ENCODE measurements at regions not wholly inside any gene's neighbourhood (a gene's known extent, or its start where the extent isn't known, plus 50 kb on each side); places are given as distances from the start of the nearest gene placed in this dataset.
A peak's percentile ranks its signal among the peaks of the same experiment; 100 is the strongest.

GRCh38 chr16:86429663-86430062, 80.7 kb upstream of the FOXF1 start:
- Histone ChIP-seq H3K9me3 (ENCODE audit: control insufficient read depth in 1 of 2, low read length in 2 of 2) (no peaks in the 10 kb centered on the region), H3K9ac (ENCODE audit: low read depth in 1 of 2, low read length in 2 of 2) (no peak overlapping the region), H3K27ac (ENCODE audit: low read depth, low read length) (no peak overlapping the region), H3K36me3 (ENCODE audit: control insufficient read depth in 1 of 2, insufficient read depth in 2 of 2, low read length in 2 of 2) (no peaks in the 10 kb centered on the region), H3K4me1 (ENCODE audit: control insufficient read depth in 1 of 2, insufficient read depth in 2 of 2, low read length in 2 of 2) (peaks cover 0 to 8% of the 10 kb centered on the region in 2 donors), H3K27me3 (ENCODE audit: control insufficient read depth in 1 of 2, insufficient read depth in 2 of 2, low read length in 2 of 2) (no peaks in the 10 kb centered on the region), H3K4me3 (ENCODE audit: low read depth in 1 of 2, low read length in 2 of 2) (no peak overlapping the region)

DNA sequence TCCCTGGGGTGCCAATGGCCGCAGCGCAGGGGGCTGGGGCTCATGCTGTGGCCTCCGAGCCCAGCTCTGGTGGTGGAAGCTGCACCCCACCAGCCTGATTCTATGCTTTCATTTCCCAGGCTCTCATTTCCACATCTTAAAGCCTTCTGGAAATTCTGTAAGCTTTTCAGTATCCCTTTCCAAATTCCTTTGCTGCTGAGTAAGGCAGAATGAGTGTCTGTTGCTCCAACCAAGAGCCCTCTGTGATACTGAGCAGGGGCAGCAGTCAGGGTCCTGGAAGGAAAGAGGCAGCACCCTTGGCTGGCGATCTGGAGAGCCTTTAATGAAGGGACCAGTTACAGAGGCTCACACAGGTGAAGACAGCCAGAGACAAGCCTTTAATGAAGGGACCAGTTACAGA, 79.5 kb upstream of the FOXF1 start:
- H3K4me1 ChIP-seq (ENCODE audit: control insufficient read depth in 1 of 2, insufficient read depth in 2 of 2, low read length in 2 of 2): peaks cover 0 to 8% of the 10 kb centered on the region in 2 donors
- no peak overlapping the region for H3K27ac ChIP-seq (ENCODE audit: low read depth, low read length)
- H3K9ac ChIP-seq (ENCODE audit: low read depth in 1 of 2, low read length in 2 of 2): no peak overlapping the region
- H3K9me3 ChIP-seq (ENCODE audit: control insufficient read depth in 1 of 2, low read length in 2 of 2): no peaks in the 10 kb centered on the region
- no peaks in the 10 kb centered on the region for H3K27me3 ChIP-seq (ENCODE audit: control insufficient read depth in 1 of 2, insufficient read depth in 2 of 2, low read length in 2 of 2)
- no peaks in the 10 kb centered on the region for H3K36me3 ChIP-seq (ENCODE audit: control insufficient read depth in 1 of 2, insufficient read depth in 2 of 2, low read length in 2 of 2)
- H3K4me3 ChIP-seq (ENCODE audit: low read depth in 1 of 2, low read length in 2 of 2): no peak overlapping the region

DNA sequence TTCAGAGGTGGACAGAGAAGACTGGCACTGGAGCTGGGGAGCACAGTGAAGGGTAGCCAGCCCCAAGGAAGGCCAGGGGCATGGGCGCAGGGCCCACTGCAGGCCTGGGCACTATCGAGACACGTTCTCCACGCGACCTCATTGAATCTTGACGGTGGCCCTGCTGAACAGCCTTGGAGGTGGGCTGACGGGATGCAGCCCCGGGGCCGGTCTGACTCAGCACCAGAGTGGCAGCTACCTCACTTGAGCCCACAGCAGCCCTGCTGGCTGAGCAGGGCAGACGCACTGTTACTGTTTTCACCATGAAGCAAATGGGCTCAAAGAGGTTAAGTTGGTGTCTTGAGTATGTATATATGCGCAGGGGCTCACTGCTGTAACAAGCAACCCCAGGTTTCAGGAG, 78.8 kb upstream of the FOXF1 start:
- peak overlapping the region; percentile 35 for H3K27ac ChIP-seq (ENCODE audit: low read depth, low read length)
- no peak overlapping the region for H3K4me3 ChIP-seq (ENCODE audit: low read depth in 1 of 2, low read length in 2 of 2)
- H3K9ac ChIP-seq (ENCODE audit: low read depth in 1 of 2, low read length in 2 of 2): no peak overlapping the region
- H3K9me3 ChIP-seq (ENCODE audit: control insufficient read depth in 1 of 2, low read length in 2 of 2): no peaks in the 10 kb centered on the region
- no peaks in the 10 kb centered on the region for H3K36me3 ChIP-seq (ENCODE audit: control insufficient read depth in 1 of 2, insufficient read depth in 2 of 2, low read length in 2 of 2)
- no peaks in the 10 kb centered on the region for H3K27me3 ChIP-seq (ENCODE audit: control insufficient read depth in 1 of 2, insufficient read depth in 2 of 2, low read length in 2 of 2)
- H3K4me1 ChIP-seq (ENCODE audit: control insufficient read depth in 1 of 2, insufficient read depth in 2 of 2, low read length in 2 of 2): peaks cover 0 to 8% of the 10 kb centered on the region in 2 donors

- Histone ChIP-seq H3K27ac (ENCODE audit: low read depth, low read length) (no peak overlapping the region), H3K9ac (ENCODE audit: low read depth in 1 of 2, low read length in 2 of 2) (no peak overlapping the region), H3K27me3 (ENCODE audit: control insufficient read depth in 1 of 2, insufficient read depth in 2 of 2, low read length in 2 of 2) (no peaks in the 10 kb centered on the region), H3K36me3 (ENCODE audit: control insufficient read depth in 1 of 2, insufficient read depth in 2 of 2, low read length in 2 of 2) (no peaks in the 10 kb centered on the region), H3K4me3 (ENCODE audit: low read depth in 1 of 2, low read length in 2 of 2) (no peak overlapping the region), H3K9me3 (ENCODE audit: control insufficient read depth in 1 of 2, low read length in 2 of 2) (no peaks in the 10 kb centered on the region), H3K4me1 (ENCODE audit: control insufficient read depth in 1 of 2, insufficient read depth in 2 of 2, low read length in 2 of 2) (peaks cover 0 to 8% of the 10 kb centered on the region in 2 donors)
Measured at GRCh38 chr16:86432048-86432447, 78.3 kb upstream of the FOXF1 start.

- no peaks in the 10 kb centered on the region for H3K27me3 ChIP-seq (ENCODE audit: control insufficient read depth in 1 of 2, insufficient read depth in 2 of 2, low read length in 2 of 2)
- H3K36me3 ChIP-seq (ENCODE audit: control insufficient read depth in 1 of 2, insufficient read depth in 2 of 2, low read length in 2 of 2): no peaks in the 10 kb centered on the region
- no peak overlapping the region for H3K9ac ChIP-seq (ENCODE audit: low read depth in 1 of 2, low read length in 2 of 2)
- peak overlapping the region; percentile 42 for H3K27ac ChIP-seq (ENCODE audit: low read depth, low read length)
- H3K9me3 ChIP-seq (ENCODE audit: control insufficient read depth in 1 of 2, low read length in 2 of 2): no peaks in the 10 kb centered on the region
- no peak overlapping the region for H3K4me3 ChIP-seq (ENCODE audit: low read depth in 1 of 2, low read length in 2 of 2)
- H3K4me1 ChIP-seq (ENCODE audit: control insufficient read depth in 1 of 2, insufficient read depth in 2 of 2, low read length in 2 of 2): peaks cover 0 to 8% of the 10 kb centered on the region in 2 donors
Measured at GRCh38 chr16:86432691-86433090, 77.6 kb upstream of the FOXF1 start.

- Histone ChIP-seq H3K27ac (ENCODE audit: low read depth, low read length) (no peak overlapping the region), H3K36me3 (ENCODE audit: control insufficient read depth in 1 of 2, insufficient read depth in 2 of 2, low read length in 2 of 2) (no peaks in the 10 kb centered on the region), H3K9ac (ENCODE audit: low read depth in 1 of 2, low read length in 2 of 2) (no peak overlapping the region), H3K27me3 (ENCODE audit: control insufficient read depth in 1 of 2, insufficient read depth in 2 of 2, low read length in 2 of 2) (no peaks in the 10 kb centered on the region), H3K9me3 (ENCODE audit: control insufficient read depth in 1 of 2, low read length in 2 of 2) (no peaks in the 10 kb centered on the region), H3K4me1 (ENCODE audit: control insufficient read depth in 1 of 2, insufficient read depth in 2 of 2, low read length in 2 of 2) (peaks cover 0 to 4% of the 10 kb centered on the region in 2 donors), H3K4me3 (ENCODE audit: low read depth in 1 of 2, low read length in 2 of 2) (no peak overlapping the region)
Measured at GRCh38 chr16:86436466-86437185, 73.7 kb upstream of the FOXF1 start.

DNA sequence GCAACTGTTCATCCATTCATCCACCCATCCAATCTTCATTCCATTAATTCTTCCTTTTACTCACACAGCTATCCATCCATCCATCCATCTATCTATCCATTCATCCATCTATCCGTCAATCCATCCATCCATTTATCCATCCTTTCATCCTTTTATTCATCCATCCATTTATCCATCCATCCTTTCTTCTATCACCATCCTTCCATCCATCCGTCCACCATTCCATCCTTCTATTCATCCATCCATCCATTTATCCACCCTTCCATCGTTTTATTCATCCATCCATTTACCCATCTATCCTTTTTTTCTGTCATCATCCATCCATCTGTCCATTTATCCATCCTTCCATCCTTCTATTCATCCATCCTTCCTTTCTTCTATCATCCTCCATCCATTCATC, 73.0 kb upstream of the FOXF1 start:
- H3K27me3 ChIP-seq (ENCODE audit: control insufficient read depth in 1 of 2, insufficient read depth in 2 of 2, low read length in 2 of 2): no peaks in the 10 kb centered on the region
- no peaks in the 10 kb centered on the region for H3K9me3 ChIP-seq (ENCODE audit: control insufficient read depth in 1 of 2, low read length in 2 of 2)
- H3K9ac ChIP-seq (ENCODE audit: low read depth in 1 of 2, low read length in 2 of 2): no peak overlapping the region
- H3K4me3 ChIP-seq (ENCODE audit: low read depth in 1 of 2, low read length in 2 of 2): no peak overlapping the region
- peaks cover 0 to 4% of the 10 kb centered on the region in 2 donors for H3K4me1 ChIP-seq (ENCODE audit: control insufficient read depth in 1 of 2, insufficient read depth in 2 of 2, low read length in 2 of 2)
- H3K27ac ChIP-seq (ENCODE audit: low read depth, low read length): no peak overlapping the region
- no peaks in the 10 kb centered on the region for H3K36me3 ChIP-seq (ENCODE audit: control insufficient read depth in 1 of 2, insufficient read depth in 2 of 2, low read length in 2 of 2)

GRCh38 chr16:86442703-86443102, 67.6 kb upstream of the FOXF1 start:
- Histone ChIP-seq H3K9me3 (ENCODE audit: control insufficient read depth in 1 of 2, low read length in 2 of 2) (no peaks in the 10 kb centered on the region), H3K4me3 (ENCODE audit: low read depth in 1 of 2, low read length in 2 of 2) (no peak overlapping the region), H3K36me3 (ENCODE audit: control insufficient read depth in 1 of 2, insufficient read depth in 2 of 2, low read length in 2 of 2) (no peaks in the 10 kb centered on the region), H3K9ac (ENCODE audit: low read depth in 1 of 2, low read length in 2 of 2) (no peak overlapping the region), H3K27ac (ENCODE audit: low read depth, low read length) (no peak overlapping the region), H3K4me1 (ENCODE audit: control insufficient read depth in 1 of 2, insufficient read depth in 2 of 2, low read length in 2 of 2) (peaks cover 0 to under 1% of the 10 kb centered on the region in 2 donors), H3K27me3 (ENCODE audit: control insufficient read depth in 1 of 2, insufficient read depth in 2 of 2, low read length in 2 of 2) (peaks cover 0 to 7% of the 10 kb centered on the region in 2 donors)

DNA sequence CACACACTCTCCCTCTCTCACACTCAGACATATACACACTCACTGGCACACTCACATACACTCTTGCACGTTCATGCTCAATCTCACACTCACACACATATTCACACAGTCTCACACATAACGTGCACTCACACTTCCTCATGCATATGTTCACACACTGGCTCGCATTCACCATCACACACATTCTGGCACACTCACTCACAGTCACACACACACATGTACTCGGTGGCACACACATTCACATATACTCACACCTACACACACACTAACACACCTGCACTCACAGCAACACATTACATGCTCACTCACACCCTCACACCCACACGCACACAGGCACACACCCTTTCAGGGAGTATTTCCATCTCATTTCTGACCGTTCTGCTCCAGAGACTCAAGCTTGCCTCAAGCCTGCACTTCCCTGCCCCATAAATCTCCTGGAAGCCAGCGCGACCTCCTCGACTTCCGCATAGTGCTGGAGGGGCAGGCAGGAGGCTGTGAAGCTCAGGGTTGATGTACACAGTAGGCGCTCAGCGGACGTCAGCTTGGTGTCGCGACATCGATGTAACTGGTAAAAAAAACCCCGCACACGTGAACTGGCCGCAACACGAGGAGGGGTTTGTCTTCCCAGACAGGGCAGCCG, 66.7 kb upstream of the FOXF1 start:
- Histone ChIP-seq H3K27me3 (ENCODE audit: control insufficient read depth in 1 of 2, insufficient read depth in 2 of 2, low read length in 2 of 2) (peaks cover 0 to 7% of the 10 kb centered on the region in 2 donors), H3K36me3 (ENCODE audit: control insufficient read depth in 1 of 2, insufficient read depth in 2 of 2, low read length in 2 of 2) (no peaks in the 10 kb centered on the region), H3K4me1 (ENCODE audit: control insufficient read depth in 1 of 2, insufficient read depth in 2 of 2, low read length in 2 of 2) (peaks cover 0 to 4% of the 10 kb centered on the region in 2 donors), H3K4me3 (ENCODE audit: low read depth in 1 of 2, low read length in 2 of 2) (no peak overlapping the region), H3K9ac (ENCODE audit: low read depth in 1 of 2, low read length in 2 of 2) (no peak overlapping the region), H3K9me3 (ENCODE audit: control insufficient read depth in 1 of 2, low read length in 2 of 2) (no peaks in the 10 kb centered on the region), H3K27ac (ENCODE audit: low read depth, low read length) (no peak overlapping the region)

GRCh38 chr16:86444261-86444660, 66.1 kb upstream of the FOXF1 start:
- Histone ChIP-seq H3K27ac (ENCODE audit: low read depth, low read length) (no peak overlapping the region), H3K4me3 (ENCODE audit: low read depth in 1 of 2, low read length in 2 of 2) (no peak overlapping the region), H3K36me3 (ENCODE audit: control insufficient read depth in 1 of 2, insufficient read depth in 2 of 2, low read length in 2 of 2) (no peaks in the 10 kb centered on the region), H3K27me3 (ENCODE audit: control insufficient read depth in 1 of 2, insufficient read depth in 2 of 2, low read length in 2 of 2) (peaks cover 0 to 7% of the 10 kb centered on the region in 2 donors), H3K9ac (ENCODE audit: low read depth in 1 of 2, low read length in 2 of 2) (no peak overlapping the region), H3K4me1 (ENCODE audit: control insufficient read depth in 1 of 2, insufficient read depth in 2 of 2, low read length in 2 of 2) (peaks cover 0 to 4% of the 10 kb centered on the region in 2 donors), H3K9me3 (ENCODE audit: control insufficient read depth in 1 of 2, low read length in 2 of 2) (no peaks in the 10 kb centered on the region)
